ENCODE measurements at regions not wholly inside any gene's neighbourhood (a gene's known extent, or its start where the extent isn't known, plus 50 kb on each side); places are given as distances from the start of the nearest gene placed in this dataset.

DNA sequence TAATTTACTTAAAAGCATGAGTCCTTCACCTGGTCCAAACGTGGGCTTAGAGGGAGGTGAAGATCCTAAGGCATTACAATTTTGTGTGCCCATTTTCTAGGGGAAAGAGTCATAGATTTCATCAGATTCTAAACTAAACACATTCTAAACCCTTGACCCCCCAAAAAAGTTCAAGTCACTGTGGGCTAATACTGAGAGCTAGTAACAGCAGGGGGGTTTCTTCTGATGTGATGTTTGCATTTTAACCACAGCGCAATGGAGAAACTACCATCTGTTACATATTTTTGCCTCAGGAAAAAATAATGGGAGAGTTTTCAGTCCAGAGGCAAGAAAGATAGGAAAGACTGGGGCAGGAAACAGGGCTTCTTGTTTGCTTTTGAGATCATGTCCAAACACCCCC is 110.8 kb upstream of the SLC1A3 start:
- TF ChIP-seq, protein P1, sequence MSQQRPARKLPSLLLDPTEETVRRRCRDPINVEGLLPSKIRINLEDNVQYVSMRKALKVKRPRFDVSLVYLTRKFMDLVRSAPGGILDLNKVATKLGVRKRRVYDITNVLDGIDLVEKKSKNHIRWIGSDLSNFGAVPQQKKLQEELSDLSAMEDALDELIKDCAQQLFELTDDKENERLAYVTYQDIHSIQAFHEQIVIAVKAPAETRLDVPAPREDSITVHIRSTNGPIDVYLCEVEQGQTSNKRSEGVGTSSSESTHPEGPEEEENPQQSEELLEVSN (IDR thresholded peaks at IDR 0.05; ENCODE audit: borderline replicate concordance, low read depth) = no peak
- TF ChIP-seq, protein P2, sequence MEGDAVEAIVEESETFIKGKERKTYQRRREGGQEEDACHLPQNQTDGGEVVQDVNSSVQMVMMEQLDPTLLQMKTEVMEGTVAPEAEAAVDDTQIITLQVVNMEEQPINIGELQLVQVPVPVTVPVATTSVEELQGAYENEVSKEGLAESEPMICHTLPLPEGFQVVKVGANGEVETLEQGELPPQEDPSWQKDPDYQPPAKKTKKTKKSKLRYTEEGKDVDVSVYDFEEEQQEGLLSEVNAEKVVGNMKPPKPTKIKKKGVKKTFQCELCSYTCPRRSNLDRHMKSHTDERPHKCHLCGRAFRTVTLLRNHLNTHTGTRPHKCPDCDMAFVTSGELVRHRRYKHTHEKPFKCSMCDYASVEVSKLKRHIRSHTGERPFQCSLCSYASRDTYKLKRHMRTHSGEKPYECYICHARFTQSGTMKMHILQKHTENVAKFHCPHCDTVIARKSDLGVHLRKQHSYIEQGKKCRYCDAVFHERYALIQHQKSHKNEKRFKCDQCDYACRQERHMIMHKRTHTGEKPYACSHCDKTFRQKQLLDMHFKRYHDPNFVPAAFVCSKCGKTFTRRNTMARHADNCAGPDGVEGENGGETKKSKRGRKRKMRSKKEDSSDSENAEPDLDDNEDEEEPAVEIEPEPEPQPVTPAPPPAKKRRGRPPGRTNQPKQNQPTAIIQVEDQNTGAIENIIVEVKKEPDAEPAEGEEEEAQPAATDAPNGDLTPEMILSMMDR (IDR thresholded peaks at IDR 0.05) = no peak
- TF ChIP-seq TP53 (CRISPR knock-in tag; IDR thresholded peaks at IDR 0.05) = no peak
- TF ChIP-seq POLR2A (IDR thresholded peaks at IDR 0.05; ENCODE audit: low read length) = no peak
- TF ChIP-seq MYC (IDR thresholded peaks at IDR 0.05; ENCODE audit: borderline replicate concordance, low read length) = no peak
- TF ChIP-seq POLR2AphosphoS2 (conservative IDR thresholded peaks at IDR 0.05; ENCODE audit: low read length) = no peak
- no peak for TF ChIP-seq EP300 (IDR thresholded peaks at IDR 0.05)
- TF ChIP-seq CEBPB (IDR thresholded peaks at IDR 0.05) = no peak
- TF ChIP-seq, protein P3, sequence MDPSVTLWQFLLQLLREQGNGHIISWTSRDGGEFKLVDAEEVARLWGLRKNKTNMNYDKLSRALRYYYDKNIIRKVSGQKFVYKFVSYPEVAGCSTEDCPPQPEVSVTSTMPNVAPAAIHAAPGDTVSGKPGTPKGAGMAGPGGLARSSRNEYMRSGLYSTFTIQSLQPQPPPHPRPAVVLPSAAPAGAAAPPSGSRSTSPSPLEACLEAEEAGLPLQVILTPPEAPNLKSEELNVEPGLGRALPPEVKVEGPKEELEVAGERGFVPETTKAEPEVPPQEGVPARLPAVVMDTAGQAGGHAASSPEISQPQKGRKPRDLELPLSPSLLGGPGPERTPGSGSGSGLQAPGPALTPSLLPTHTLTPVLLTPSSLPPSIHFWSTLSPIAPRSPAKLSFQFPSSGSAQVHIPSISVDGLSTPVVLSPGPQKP (IDR thresholded peaks at IDR 0.05; ENCODE audit: low read depth, low read length) = no peak
- TF ChIP-seq, protein P4, sequence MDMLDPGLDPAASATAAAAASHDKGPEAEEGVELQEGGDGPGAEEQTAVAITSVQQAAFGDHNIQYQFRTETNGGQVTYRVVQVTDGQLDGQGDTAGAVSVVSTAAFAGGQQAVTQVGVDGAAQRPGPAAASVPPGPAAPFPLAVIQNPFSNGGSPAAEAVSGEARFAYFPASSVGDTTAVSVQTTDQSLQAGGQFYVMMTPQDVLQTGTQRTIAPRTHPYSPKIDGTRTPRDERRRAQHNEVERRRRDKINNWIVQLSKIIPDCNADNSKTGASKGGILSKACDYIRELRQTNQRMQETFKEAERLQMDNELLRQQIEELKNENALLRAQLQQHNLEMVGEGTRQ (IDR thresholded peaks at IDR 0.05) = no peak
- TF ChIP-seq CBX2 (IDR thresholded peaks at IDR 0.05; ENCODE audit: borderline replicate concordance, low read depth) = no peak
